Endothelial cell of umbilical vein (primary cell): ENCODE measurements at regions not wholly inside any gene's neighbourhood (a gene's known extent, or its start where the extent isn't known, plus 50 kb on each side); places are given as distances from the start of the nearest gene placed in this dataset.
"Not testable (repeated sequence)": the region's sequence is repeated elsewhere in the genome, so short reads cannot be mapped to it uniquely, and the experiment has no call there.

Source experiments
- BruUV-seq: library from RNA; stranded (reverse); fragments of 400-500 nt; replicated peaks from 2 replicates; lab custom pipeline; 2021; lab: Mats Ljungman, UMichigan
- CTCF ChIA-PET: fragments of 300-600, 350-600 bp; sonication (Branson Sonifier 250); formaldehyde crosslinking; loops from one replicate; lab custom pipeline; 2021; ENCODE audit warnings: antibody characterized with exemption, inconsistent platforms; lab: Charles Lee
- POLR2A ChIA-PET: fragments of 300-600, 350-600 bp; sonication (Branson Sonifier 250); formaldehyde crosslinking; loops from one replicate; lab custom pipeline; 2021; ENCODE audit warnings: antibody characterized with exemption, inconsistent platforms; lab: Charles Lee
- DNase-seq: peaks from one replicate; pipeline ENCODE4 v3.0.0-alpha.2; 2011; ENCODE audit warnings: low read depth, low spot score
- FAIRE-seq: peaks from 2 replicates; lab custom pipeline; 2011; peaks lifted over from hg19 to GRCh38; lab: Jason Lieb, UNC
- H2AFZ ChIP-seq: 2 replicates; pipeline ENCODE4 v1.6.0; 2012; ENCODE audit warnings: low read depth, low read length, control low read depth, inconsistent platforms
- H3K27ac ChIP-seq: 2 replicates; pipeline ENCODE4 v1.5.1; 2011; ENCODE audit warnings: low read depth, mild to moderate bottlenecking, control low read depth, low read length, moderate library complexity; ENCODE audit not compliant: insufficient read depth
- H3K27me3 ChIP-seq, 2 experiments: 2 replicates each; pipeline versions ENCODE4 v1.6.0 to v1.6.1; 2011; ENCODE audit warnings: low read length in 2 of 2, mixed read lengths in 1 of 2; ENCODE audit not compliant: control insufficient read depth in 2 of 2, insufficient read depth in 2 of 2
- H3K36me3 ChIP-seq, 2 experiments: 2 replicates in 1 of 2; 3 replicates in 1 of 2; pipeline ENCODE4 v1.5.1; 2011; ENCODE audit warnings: low read length in 2 of 2, mild to moderate bottlenecking in 1 of 2, moderate library complexity in 1 of 2; ENCODE audit not compliant: control insufficient read depth in 2 of 2, insufficient read depth in 2 of 2; ENCODE audit errors: extremely low read depth in 1 of 2
- H3K4me1 ChIP-seq: 3 replicates; pipeline ENCODE4 v1.5.1; 2011; ENCODE audit warnings: mild to moderate bottlenecking, low read length; ENCODE audit not compliant: control insufficient read depth, insufficient read depth; ENCODE audit errors: extremely low read depth
- H3K4me2 ChIP-seq: 2 replicates; pipeline ENCODE4 v1.6.1; 2011; ENCODE audit warnings: low read length, control low read depth, mixed read lengths; ENCODE audit not compliant: insufficient read depth
- H3K4me3 ChIP-seq, 3 experiments: fragments of 200-600 bp in 1 of 3; sonication (generic), shearing (Covaris generic) in 1 of 3; replicated peaks in 1 of 3; 2 replicates each; pipeline ENCODE4 v1.5.1; 2011 to 2016; ENCODE audit warnings: control low read depth in 3 of 3, low read length in 3 of 3, mild to moderate bottlenecking in 2 of 3, inconsistent platforms in 1 of 3, low read depth in 1 of 3, moderate library complexity in 1 of 3; ENCODE audit not compliant: insufficient read depth in 1 of 3
- H3K79me2 ChIP-seq: 2 replicates; pipeline ENCODE4 v1.6.0; 2012; ENCODE audit warnings: low read length, inconsistent platforms; ENCODE audit not compliant: control insufficient read depth, insufficient read depth
- H3K9ac ChIP-seq: replicated peaks from 2 replicates; pipeline ENCODE3; 2011; ENCODE audit warnings: low read length, control low read depth; ENCODE audit not compliant: insufficient read depth; ENCODE audit errors: extremely low read depth
- H3K9me1 ChIP-seq: replicated peaks from 3 replicates; pipeline ENCODE4 v1.6.0; 2011; ENCODE audit warnings: mild to moderate bottlenecking, low read length; ENCODE audit not compliant: control insufficient read depth, insufficient read depth; ENCODE audit errors: extremely low read depth
- H3K9me3 ChIP-seq: replicated peaks from 2 replicates; pipeline ENCODE4 v1.5.1; 2012; ENCODE audit warnings: low read length, inconsistent platforms; ENCODE audit not compliant: control insufficient read depth, insufficient read depth
- H4K20me1 ChIP-seq: replicated peaks from 2 replicates; pipeline ENCODE3; 2011; ENCODE audit warnings: mild to moderate bottlenecking, low read length; ENCODE audit not compliant: control insufficient read depth, insufficient read depth; ENCODE audit errors: extremely low read depth
- EZH2 ChIP-seq: IDR thresholded peaks from 2 replicates; pipeline ENCODE4 v1.6.1; 2012; ENCODE audit warnings: borderline replicate concordance, low read depth, mild to moderate bottlenecking, moderate library complexity, low read length, inconsistent platforms; ENCODE audit not compliant: severe bottlenecking
- FOS ChIP-seq: IDR thresholded peaks from 2 replicates; pipeline ENCODE4 v1.6.1; 2011; ENCODE audit warnings: mild to moderate bottlenecking, low read length, moderate library complexity, borderline replicate concordance; ENCODE audit not compliant: insufficient read depth
- GATA2 ChIP-seq: IDR thresholded peaks from 2 replicates; pipeline ENCODE4 v1.7.0; 2011; ENCODE audit warnings: low read depth, mild to moderate bottlenecking, moderate library complexity, mixed read lengths, low read length; ENCODE audit not compliant: insufficient read length, insufficient read depth
- POLR2A ChIP-seq: IDR thresholded peaks from 2 replicates; pipeline ENCODE4 v1.6.1; 2012; ENCODE audit warnings: low read depth, mild to moderate bottlenecking, control low read depth, low read length
- POLR2AphosphoS5 ChIP-seq: IDR thresholded peaks from 2 replicates; pipeline ENCODE4 v1.6.1; 2012; ENCODE audit warnings: low read depth, mild to moderate bottlenecking, control low read depth, low read length, moderate library complexity; ENCODE audit not compliant: insufficient read depth
- dilution Hi-C: fragments of 300-500 bp; cut with MboI; formaldehyde crosslinking; loops from one replicate; pipeline ENCODE4 v1.15.0; 2019; ENCODE audit warnings: low sequenced_read_pairs; ENCODE audit not compliant: extremely low pct_ligation_motif_present
- intact Hi-C: fragments of 100-400 bp; cut with micrococcal nuclease; formaldehyde crosslinking; loops from one replicate; pipeline ENCODE4 v1.10.0; 2022
- TF ChIP-seq, protein P1 (sequence below): IDR thresholded peaks from 2 replicates; pipeline ENCODE4 v1.6.1; 2011; ENCODE audit not compliant: insufficient read depth, insufficient read length
- TF ChIP-seq, protein P2 (sequence below), 2 donors: IDR thresholded peaks; 1 replicate in 1 of 2; 2 replicates in 1 of 2; pipeline ENCODE4 v1.5.1; 2011; ENCODE audit warnings: low read length in 2 of 2, mild to moderate bottlenecking in 2 of 2, moderate library complexity in 2 of 2, control low read depth in 1 of 2, inconsistent platforms in 1 of 2, low read depth in 1 of 2; ENCODE audit not compliant: insufficient read depth in 1 of 2; ENCODE audit errors: extremely low read depth in 1 of 2

DNA sequence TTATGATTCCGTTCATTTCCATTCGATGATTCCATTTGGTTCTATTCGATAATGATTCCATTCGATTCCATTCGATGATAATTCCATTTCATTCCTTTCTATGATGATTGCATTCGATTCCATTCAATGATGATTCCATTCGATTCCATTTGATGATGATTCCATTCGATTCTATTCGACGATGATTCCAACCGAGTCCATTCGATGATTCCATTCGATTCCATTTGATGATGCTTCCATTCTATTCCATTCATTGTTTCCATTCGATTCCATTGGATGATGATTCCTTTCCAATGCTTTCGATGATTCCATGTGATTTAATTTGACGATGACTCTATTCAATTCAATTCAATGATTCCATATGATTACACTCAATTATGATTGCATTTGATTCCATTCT lies 1093.5 kb downstream of the RPIA start:
- POLR2A ChIA-PET, result no interaction called here
- Histone ChIP-seq H3K27ac (no peak overlapping the region), H3K36me3 (no peaks in the 10 kb centered on the region), H2AFZ (no peak overlapping the region), H3K9me1 (no peaks in the 10 kb centered on the region), H3K79me2 (no peaks in the 10 kb centered on the region), H4K20me1 (no peaks in the 10 kb centered on the region), H3K4me2 (no peak overlapping the region), H3K4me3 (no peak overlapping the region), H3K4me1 (no peaks in the 10 kb centered on the region), H3K27me3 (no peaks in the 10 kb centered on the region), H3K9ac (no peak overlapping the region), H3K9me3 (peaks cover 66% of the 10 kb centered on the region)
- FAIRE-seq, result no peak
- intact Hi-C loops, result no loop called here
- no TSS peak for BruUV-seq
- dilution Hi-C loops, result no loop called here
- no peak for DNase-seq
- CTCF ChIA-PET, result no interaction called here
- TF ChIP-seq, protein P1, sequence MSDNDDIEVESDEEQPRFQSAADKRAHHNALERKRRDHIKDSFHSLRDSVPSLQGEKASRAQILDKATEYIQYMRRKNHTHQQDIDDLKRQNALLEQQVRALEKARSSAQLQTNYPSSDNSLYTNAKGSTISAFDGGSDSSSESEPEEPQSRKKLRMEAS, result no peak
- TF ChIP-seq FOS, result no peak
- TF ChIP-seq POLR2AphosphoS5, result no peak
- no peak for TF ChIP-seq GATA2
- TF ChIP-seq, protein P2, sequence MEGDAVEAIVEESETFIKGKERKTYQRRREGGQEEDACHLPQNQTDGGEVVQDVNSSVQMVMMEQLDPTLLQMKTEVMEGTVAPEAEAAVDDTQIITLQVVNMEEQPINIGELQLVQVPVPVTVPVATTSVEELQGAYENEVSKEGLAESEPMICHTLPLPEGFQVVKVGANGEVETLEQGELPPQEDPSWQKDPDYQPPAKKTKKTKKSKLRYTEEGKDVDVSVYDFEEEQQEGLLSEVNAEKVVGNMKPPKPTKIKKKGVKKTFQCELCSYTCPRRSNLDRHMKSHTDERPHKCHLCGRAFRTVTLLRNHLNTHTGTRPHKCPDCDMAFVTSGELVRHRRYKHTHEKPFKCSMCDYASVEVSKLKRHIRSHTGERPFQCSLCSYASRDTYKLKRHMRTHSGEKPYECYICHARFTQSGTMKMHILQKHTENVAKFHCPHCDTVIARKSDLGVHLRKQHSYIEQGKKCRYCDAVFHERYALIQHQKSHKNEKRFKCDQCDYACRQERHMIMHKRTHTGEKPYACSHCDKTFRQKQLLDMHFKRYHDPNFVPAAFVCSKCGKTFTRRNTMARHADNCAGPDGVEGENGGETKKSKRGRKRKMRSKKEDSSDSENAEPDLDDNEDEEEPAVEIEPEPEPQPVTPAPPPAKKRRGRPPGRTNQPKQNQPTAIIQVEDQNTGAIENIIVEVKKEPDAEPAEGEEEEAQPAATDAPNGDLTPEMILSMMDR (IDR thresholded peaks at IDR 0.05; ENCODE audit: extremely low read depth in 1 of 2, insufficient read depth in 1 of 2, low read depth in 1 of 2, low read length in 2 of 2), result no peak
- no peak for TF ChIP-seq EZH2
- TF ChIP-seq POLR2A, result no peak

DNA sequence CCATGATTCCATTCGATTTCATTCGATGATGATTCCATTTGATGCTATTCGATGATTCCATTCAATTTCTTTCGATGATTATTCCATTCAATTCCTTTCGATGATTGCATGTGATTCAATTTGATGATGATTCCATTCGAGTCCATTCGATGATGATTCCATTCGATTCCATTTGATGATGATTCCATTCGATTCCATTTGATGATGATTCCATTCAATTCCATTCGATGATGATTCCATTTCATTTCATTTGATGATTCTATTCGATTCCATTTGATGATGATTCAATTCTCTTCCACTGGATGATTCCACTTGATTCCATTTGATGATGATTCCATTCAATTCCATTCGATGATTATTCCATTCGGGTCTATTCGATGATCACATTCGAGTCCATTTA lies 1094.1 kb downstream of the RPIA start:
- H3K27ac ChIP-seq, intact Hi-C loops, DNase-seq, H3K4me3 ChIP-seq, H3K4me2 ChIP-seq, H2AFZ ChIP-seq, H3K79me2 ChIP-seq, BruUV-seq, H3K9me1 ChIP-seq, dilution Hi-C loops, CTCF ChIA-PET, H4K20me1 ChIP-seq, POLR2A ChIA-PET, H3K4me1 ChIP-seq, H3K27me3 ChIP-seq, H3K9ac ChIP-seq, H3K36me3 ChIP-seq, FAIRE-seq: not testable (repeated sequence)
- H3K9me3 ChIP-seq, result peaks cover 64% of the 10 kb centered on the region

DNA sequence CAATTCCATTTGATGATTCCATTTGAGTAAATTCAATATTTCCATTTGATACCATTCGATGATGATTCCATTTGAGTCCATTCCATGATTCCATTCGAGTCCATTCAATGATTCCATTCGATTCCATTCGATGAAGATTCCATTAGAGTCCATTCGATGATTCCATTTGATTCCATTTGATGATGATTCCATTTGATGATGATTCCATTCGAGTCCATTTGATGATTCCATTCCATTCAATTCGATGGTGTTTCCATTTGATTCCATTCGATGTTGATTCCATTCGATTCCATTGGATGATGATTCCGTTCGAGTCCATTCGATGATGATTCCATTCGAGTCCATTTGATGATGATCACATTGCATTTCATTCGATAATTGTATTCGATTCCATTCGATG lies 1095.2 kb downstream of the RPIA start:
- H3K79me2 ChIP-seq, H3K4me1 ChIP-seq, H4K20me1 ChIP-seq, POLR2A ChIA-PET, H3K4me2 ChIP-seq, H3K36me3 ChIP-seq, H3K9ac ChIP-seq, H3K9me1 ChIP-seq, intact Hi-C loops, H3K27me3 ChIP-seq, H3K4me3 ChIP-seq, BruUV-seq, dilution Hi-C loops, CTCF ChIA-PET, DNase-seq, H2AFZ ChIP-seq, FAIRE-seq, H3K27ac ChIP-seq: not testable (repeated sequence)
- peaks cover 61% of the 10 kb centered on the region for H3K9me3 ChIP-seq
